Endodermal cell (in vitro differentiated cells): ENCODE measurements at regions not wholly inside any gene's neighbourhood (a gene's known extent, or its start where the extent isn't known, plus 50 kb on each side); places are given as distances from the start of the nearest gene placed in this dataset.

Experiments used
- DNase-seq: peaks from one replicate; pipeline ENCODE4 v3.0.0-alpha.2; 2017
- H3K27ac ChIP-seq: 2 replicates; pipeline ENCODE4 v1.5.1; 2013; ENCODE audit warnings: mild to moderate bottlenecking, low read depth, low read length, moderate library complexity
- H3K27me3 ChIP-seq: 2 replicates; pipeline ENCODE4 v1.6.1; 2013; ENCODE audit warnings: mild to moderate bottlenecking, low read length, moderate library complexity; ENCODE audit not compliant: insufficient read depth, control insufficient read depth, poor library complexity, severe bottlenecking
- H3K36me3 ChIP-seq: 2 replicates; pipeline ENCODE4 v1.7.0; 2013; ENCODE audit warnings: mild to moderate bottlenecking, low read length, moderate library complexity; ENCODE audit not compliant: control insufficient read depth, insufficient read depth
- H3K4me1 ChIP-seq: one replicate; pipeline ENCODE4 v1.7.0; 2013; ENCODE audit warnings: low read length; ENCODE audit not compliant: control insufficient read depth, insufficient read depth
- H3K4me3 ChIP-seq: 2 replicates; pipeline ENCODE4 v1.5.1; 2013; ENCODE audit warnings: mild to moderate bottlenecking, low read length, moderate library complexity
- H3K9ac ChIP-seq: 2 replicates; pipeline ENCODE4 v1.6.1; 2013; ENCODE audit warnings: mild to moderate bottlenecking, low read length, moderate library complexity; ENCODE audit not compliant: poor library complexity, severe bottlenecking; ENCODE audit errors: extremely low read depth
- H3K9me3 ChIP-seq: 2 replicates; pipeline ENCODE4 v1.6.1; 2013; ENCODE audit warnings: mild to moderate bottlenecking, low read length, moderate library complexity; ENCODE audit not compliant: control insufficient read depth
- H3K27ac Mint-ChIP-seq: 2 replicates; pipeline ENCODE4 v1.8.0; 2020; ENCODE audit warnings: mixed read lengths
- H3K27me3 Mint-ChIP-seq: 2 replicates; pipeline ENCODE4 v1.8.0; 2021; ENCODE audit warnings: mild to moderate bottlenecking, mixed read lengths; ENCODE audit not compliant: insufficient read depth
- H3K36me3 Mint-ChIP-seq: 2 replicates; pipeline ENCODE4 v1.8.0; 2020; ENCODE audit warnings: low read depth, mixed read lengths
- H3K4me1 Mint-ChIP-seq: 2 replicates; pipeline ENCODE4 v1.8.0; 2020; ENCODE audit warnings: mixed read lengths
- H3K4me3 Mint-ChIP-seq: 2 replicates; pipeline ENCODE4 v1.8.0; 2020; ENCODE audit warnings: mild to moderate bottlenecking, moderate library complexity, mixed read lengths
- H3K9me3 Mint-ChIP-seq: 2 replicates; pipeline ENCODE4 v1.8.0; 2020; ENCODE audit warnings: mild to moderate bottlenecking, mixed read lengths
- WGBS, 2 experiments: methylation state at CpG; one replicate each; pipeline versions ENCODE4 v1.1.5 to v1.1.7; 2013; ENCODE audit warnings: missing lambda C conversion rate in 2 of 2, mixed read lengths in 1 of 2; ENCODE audit not compliant: insufficient coverage in 1 of 2, insufficient read length in 1 of 2; 5-methylcytosine and 5-hydroxymethylcytosine counted together
- TF ChIP-seq, protein P1 (sequence below): fragments of 200-600 bp; sonication (generic); conservative IDR thresholded peaks from 2 replicates; pipeline ENCODE4 v1.5.0; 2021; ENCODE audit warnings: antibody characterized with exemption, mild to moderate bottlenecking

DNA sequence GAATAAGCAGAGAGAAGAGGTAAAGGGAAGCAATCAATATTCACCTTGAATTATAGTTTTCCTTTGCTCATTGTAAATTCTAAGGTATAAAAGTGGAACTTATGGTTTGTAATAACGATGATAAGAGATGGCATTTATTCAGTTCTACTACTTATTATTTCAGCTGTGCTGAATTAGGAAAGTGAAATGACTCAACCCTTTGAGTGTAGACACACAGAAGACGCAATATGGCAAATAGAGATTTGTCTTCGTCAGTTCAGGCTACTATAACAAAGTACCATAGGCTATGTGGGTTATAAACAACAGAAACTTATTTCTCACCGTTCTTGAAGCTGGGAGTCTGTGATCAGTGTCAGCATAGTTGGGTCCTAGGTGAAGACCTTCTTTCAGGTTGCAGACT lies 713.0 kb upstream of the PCDH9 start:
- WGBS, 2 experiments, result 83 to 100% methylated on average over 2 to 4 of the region's 4 CpGs
- Histone ChIP-seq H3K4me3 (no peak overlapping the region), H3K27me3 (no peaks in the 10 kb centered on the region), H3K9me3 (no peaks in the 10 kb centered on the region), H3K36me3 (no peaks in the 10 kb centered on the region), H3K27ac (no peak overlapping the region), H3K4me1 (no peaks in the 10 kb centered on the region), H3K9ac (no peak overlapping the region)
- Mint-ChIP-seq H3K4me3 (no peak overlapping the region), H3K9me3 (no peaks in the 10 kb centered on the region), H3K36me3 (no peaks in the 10 kb centered on the region), H3K27ac (no peak overlapping the region), H3K4me1 (peaks cover 9% of the 10 kb centered on the region), H3K27me3 (no peaks in the 10 kb centered on the region)
- no peak for DNase-seq
- TF ChIP-seq, protein P1, sequence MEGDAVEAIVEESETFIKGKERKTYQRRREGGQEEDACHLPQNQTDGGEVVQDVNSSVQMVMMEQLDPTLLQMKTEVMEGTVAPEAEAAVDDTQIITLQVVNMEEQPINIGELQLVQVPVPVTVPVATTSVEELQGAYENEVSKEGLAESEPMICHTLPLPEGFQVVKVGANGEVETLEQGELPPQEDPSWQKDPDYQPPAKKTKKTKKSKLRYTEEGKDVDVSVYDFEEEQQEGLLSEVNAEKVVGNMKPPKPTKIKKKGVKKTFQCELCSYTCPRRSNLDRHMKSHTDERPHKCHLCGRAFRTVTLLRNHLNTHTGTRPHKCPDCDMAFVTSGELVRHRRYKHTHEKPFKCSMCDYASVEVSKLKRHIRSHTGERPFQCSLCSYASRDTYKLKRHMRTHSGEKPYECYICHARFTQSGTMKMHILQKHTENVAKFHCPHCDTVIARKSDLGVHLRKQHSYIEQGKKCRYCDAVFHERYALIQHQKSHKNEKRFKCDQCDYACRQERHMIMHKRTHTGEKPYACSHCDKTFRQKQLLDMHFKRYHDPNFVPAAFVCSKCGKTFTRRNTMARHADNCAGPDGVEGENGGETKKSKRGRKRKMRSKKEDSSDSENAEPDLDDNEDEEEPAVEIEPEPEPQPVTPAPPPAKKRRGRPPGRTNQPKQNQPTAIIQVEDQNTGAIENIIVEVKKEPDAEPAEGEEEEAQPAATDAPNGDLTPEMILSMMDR, result no peak

DNA sequence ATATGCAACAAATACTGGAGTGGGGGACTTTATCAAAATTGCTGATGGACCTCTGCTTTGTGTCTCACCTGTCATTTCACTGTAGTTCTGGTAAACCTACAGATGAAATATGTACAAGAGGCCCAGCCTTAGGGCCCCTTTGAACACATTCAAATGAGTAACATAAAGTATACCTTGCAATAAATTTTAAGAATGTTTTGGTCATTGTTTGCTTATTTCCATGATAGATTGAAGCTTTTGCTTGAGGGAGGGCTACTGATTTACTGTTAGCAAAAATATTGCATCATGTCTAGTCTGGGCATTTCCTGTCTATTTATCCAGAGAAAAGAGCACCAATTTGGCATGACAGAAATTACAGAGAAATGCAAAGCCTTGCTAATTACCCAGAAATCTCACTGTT lies 705.5 kb upstream of the PCDH9 start:
- DNase-seq, result no peak
- no peak overlapping the region for H3K4me3 ChIP-seq
- TF ChIP-seq, protein P1, result no peak
- no peaks in the 10 kb centered on the region for H3K27me3 Mint-ChIP-seq
- no peaks in the 10 kb centered on the region for H3K36me3 Mint-ChIP-seq
- H3K9me3 Mint-ChIP-seq, result no peaks in the 10 kb centered on the region
- no peaks in the 10 kb centered on the region for H3K4me1 Mint-ChIP-seq
- H3K4me1 ChIP-seq, result no peaks in the 10 kb centered on the region
- no peak overlapping the region for H3K9ac ChIP-seq
- no peaks in the 10 kb centered on the region for H3K27me3 ChIP-seq
- H3K36me3 ChIP-seq, result no peaks in the 10 kb centered on the region
- H3K4me3 Mint-ChIP-seq, result no peak overlapping the region
- no peak overlapping the region for H3K27ac ChIP-seq
- no peak overlapping the region for H3K27ac Mint-ChIP-seq
- no peaks in the 10 kb centered on the region for H3K9me3 ChIP-seq

DNA sequence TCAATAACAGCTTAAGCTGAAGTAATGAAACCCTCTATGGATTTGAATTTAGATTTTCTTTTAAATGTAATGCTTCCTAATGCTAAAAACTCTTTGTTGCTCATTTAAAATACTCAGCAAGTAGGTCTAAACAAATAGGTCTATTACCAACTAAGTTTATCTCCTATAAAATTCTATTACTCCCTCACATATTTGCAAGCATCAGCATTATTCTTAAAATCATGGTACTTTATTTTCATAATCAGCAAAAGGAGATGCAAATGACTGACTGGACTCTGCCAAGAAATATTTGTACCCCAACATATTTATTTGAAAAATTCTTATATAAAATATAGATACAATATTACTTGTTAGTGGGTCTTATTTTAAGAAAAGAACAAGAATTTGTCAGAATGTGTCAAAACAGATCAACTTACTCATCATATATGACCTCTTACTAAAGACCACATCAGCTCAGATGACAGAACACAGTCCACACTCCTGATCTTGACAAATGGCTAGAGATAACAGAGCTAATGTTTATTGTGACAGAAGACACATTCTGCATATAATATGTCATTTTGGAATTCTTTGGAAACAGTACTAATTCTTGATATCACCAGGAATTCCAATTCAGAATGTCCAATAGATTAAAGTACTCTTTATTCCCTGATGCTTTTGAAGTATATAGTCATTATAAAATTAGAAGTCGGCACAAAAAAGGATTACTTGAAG lies 704.6 kb upstream of the PCDH9 start:
- H3K9me3 ChIP-seq, result no peaks in the 10 kb centered on the region
- no peak for DNase-seq
- H3K4me3 ChIP-seq, result no peak overlapping the region
- H3K36me3 ChIP-seq, result no peaks in the 10 kb centered on the region
- Mint-ChIP-seq H3K4me3 (no peak overlapping the region), H3K4me1 (no peaks in the 10 kb centered on the region), H3K36me3 (no peaks in the 10 kb centered on the region), H3K27me3 (no peaks in the 10 kb centered on the region), H3K27ac (no peak overlapping the region), H3K9me3 (no peaks in the 10 kb centered on the region)
- H3K9ac ChIP-seq, result no peak overlapping the region
- H3K4me1 ChIP-seq, result no peaks in the 10 kb centered on the region
- H3K27me3 ChIP-seq, result no peaks in the 10 kb centered on the region
- no peak overlapping the region for H3K27ac ChIP-seq
- 71 to 96% methylated on average over 1 of the region's 1 CpG for WGBS, 2 experiments
- TF ChIP-seq, protein P1, result no peak
